ENCODE measurements at regions not wholly inside any gene's neighbourhood (a gene's known extent, or its start where the extent isn't known, plus 50 kb on each side); places are given as distances from the start of the nearest gene placed in this dataset.

GRCh38 chr13:73776151-73776785 lies 357.9 kb downstream of the KLF12 start:
- TF ChIP-seq SUZ12 (IDR thresholded peaks at IDR 0.05; ENCODE audit: extremely low read depth, insufficient read depth, insufficient read length) (no peak), YY1 (IDR thresholded peaks at IDR 0.05; ENCODE audit: insufficient read depth, insufficient read length) (no peak)
